ENCODE measurements at regions not wholly inside any gene's neighbourhood (a gene's known extent, or its start where the extent isn't known, plus 50 kb on each side); places are given as distances from the start of the nearest gene placed in this dataset.

DNA sequence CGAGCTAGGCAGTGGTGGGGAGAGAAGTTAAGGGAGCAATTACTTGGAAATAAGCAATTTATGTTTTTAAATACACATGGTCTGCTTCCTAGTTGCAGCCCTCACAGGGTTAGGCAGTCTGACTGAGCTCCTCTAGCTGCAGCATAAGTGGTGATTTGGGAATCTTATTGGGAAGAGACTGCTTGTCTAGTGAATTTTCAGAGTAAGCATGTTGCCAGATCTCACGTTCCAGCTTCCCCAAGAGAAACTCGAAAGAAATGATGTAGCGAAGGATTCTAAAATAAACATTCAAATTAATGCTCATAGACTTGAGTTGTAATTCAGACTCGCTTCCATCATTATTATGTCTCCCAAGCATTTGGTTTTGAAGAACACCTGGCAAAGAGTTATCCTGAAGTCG is 440.2 kb downstream of the ATP23 start:
- no peak for DNase-seq
- intact Hi-C loops (cut with DNase I) = no loop called here

GRCh38 chr12:58384196-58384595 is 442.8 kb downstream of the ATP23 start:
- intact Hi-C loops (cut with DNase I) = no loop called here
- DNase-seq = no peak

DNA sequence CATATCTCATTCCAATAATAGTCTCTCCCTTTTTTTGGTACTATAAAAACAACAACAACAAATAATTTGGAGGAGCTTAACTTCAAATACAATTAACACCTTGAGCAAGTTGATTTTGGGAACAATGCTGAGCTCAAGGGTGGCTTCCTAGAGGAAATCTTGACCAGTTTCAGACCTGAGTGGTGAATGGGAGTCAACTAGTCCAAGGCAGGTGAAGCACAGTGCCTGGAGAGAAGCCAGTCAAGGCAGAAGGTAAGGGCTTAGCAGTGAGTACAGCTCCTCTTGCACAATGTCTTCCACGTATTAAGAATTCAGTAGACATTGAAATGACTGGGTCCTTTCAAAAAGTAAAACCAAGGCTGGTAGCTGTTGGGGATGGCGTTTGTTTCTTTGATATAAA is 444.8 kb downstream of the ATP23 start:
- intact Hi-C loops (cut with DNase I) = no loop called here

GRCh38 chr12:58387199-58387598 is 445.8 kb downstream of the ATP23 start:
- intact Hi-C loops (cut with DNase I) = no loop called here
- no peak for DNase-seq

More for the DNA sequence above, 444.8 kb downstream of the ATP23 start:
- no peak for DNase-seq

- no peak for DNase-seq
- intact Hi-C loops (cut with DNase I) = no loop called here
Measured at GRCh38 chr12:58388261-58388660, 446.9 kb downstream of the ATP23 start.

- intact Hi-C loops (cut with DNase I) = no loop called here
- no peak for DNase-seq
Measured at GRCh38 chr12:58393152-58393551, 451.8 kb downstream of the ATP23 start.

DNA sequence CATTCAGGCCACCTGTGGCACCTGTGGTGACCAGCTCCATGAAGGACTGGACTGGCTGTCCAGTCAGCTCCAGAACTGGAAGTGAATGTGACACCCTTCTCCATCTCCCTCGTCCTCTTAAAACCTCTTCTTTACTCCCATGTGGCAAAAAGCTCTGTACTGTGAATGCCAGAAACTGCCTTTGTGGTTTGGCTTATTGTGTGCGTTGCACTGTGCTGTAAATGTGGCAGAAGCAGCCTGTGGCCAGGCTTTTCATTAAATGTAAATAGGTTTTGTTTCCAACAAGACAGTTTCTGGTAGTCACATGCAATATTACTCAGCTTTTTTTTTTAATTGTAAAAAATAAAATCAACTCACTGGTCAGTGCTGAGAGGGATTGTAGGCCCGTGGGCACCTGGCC is 453.7 kb downstream of the ATP23 start:
- intact Hi-C loops (cut with DNase I) = no loop called here

GRCh38 chr12:58395470-58395869 is 454.1 kb downstream of the ATP23 start:
- intact Hi-C loops (cut with DNase I) = no loop called here
- no peak for DNase-seq

More for the DNA sequence above, 453.7 kb downstream of the ATP23 start:
- DNase-seq = no peak

- intact Hi-C loops (cut with DNase I) = no loop called here
- DNase-seq = no peak
Measured at GRCh38 chr12:58396239-58396638, 454.9 kb downstream of the ATP23 start.

DNA sequence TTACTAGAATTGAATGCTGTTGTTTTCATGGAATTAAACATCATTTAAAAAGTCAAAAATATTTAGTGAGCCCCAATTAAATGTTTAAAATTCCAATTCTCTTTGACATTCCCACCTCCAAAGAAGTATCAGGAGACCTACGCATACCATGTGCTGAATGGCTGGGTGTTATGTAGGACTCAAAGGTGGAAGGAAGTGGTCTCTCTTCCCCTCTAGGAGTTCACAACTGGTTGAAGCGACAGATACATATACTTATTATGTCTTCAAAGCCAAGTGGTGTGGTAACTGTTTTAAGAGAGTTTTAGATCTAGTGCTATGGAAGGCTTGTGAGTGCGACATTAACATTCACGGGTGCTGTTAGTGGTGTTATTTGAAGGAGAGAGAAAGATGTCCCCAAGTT is 464.0 kb downstream of the ATP23 start:
- DNase-seq = no peak
- intact Hi-C loops (cut with DNase I) = no loop called here

GRCh38 chr12:58408516-58408915 is 467.1 kb downstream of the ATP23 start:
- intact Hi-C loops (cut with DNase I) = no loop called here
- no peak for DNase-seq

DNA sequence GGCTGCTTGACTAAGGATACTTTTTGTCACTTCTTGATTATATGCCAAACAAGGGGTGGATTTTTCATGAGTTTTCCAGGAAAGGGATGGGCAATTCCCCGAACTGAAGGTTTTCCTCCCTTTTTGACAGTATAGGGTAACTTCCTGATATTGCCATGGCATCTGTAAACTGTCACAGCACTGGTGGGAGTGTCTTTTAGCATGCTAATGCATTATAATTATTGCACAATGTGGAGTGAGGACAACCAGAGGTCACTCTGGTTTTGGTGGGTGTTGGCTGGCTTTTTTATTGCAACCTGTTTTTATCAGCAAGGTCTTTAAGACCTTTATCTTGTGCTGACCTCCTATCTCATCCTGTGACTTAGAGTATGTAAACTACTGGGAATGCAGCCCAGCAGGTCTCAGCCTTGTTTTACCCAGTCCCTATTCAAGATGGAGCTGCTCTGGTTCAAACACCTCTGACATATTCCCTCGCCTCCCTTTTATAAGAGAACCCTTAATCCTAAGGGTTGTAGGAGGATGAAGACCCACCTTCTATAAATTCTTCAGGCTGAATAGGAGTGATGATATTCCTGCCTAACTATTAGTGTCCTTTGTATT is 471.2 kb downstream of the ATP23 start:
- intact Hi-C loops (cut with DNase I) = no loop called here
- DNase-seq = no peak

GRCh38 chr12:58413794-58414193 is 472.4 kb downstream of the ATP23 start:
- intact Hi-C loops (cut with DNase I) = no loop called here
- DNase-seq = no peak

DNA sequence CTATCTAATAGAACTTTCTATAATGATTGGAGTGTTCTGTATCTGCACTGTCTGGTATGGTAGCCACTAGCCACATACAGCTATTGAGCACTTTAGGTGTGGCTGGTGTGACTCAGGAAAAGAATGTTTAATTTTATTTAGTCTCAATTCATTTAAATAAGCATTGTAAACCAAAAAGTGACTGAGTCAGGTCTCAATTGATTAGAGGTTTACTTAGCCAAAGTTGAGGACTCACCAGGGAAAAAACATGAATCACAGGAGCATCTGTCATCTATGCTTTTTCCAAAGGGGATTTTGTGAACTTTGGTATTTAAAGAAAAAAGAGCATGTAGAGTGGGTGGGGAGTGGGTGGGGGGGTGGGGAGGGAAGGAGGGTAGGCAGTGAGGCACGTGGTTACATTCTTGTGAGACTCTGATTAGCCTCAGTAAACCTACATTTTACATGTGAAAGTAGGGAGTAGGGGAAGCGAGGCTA is 473.1 kb downstream of the ATP23 start:
- DNase-seq = no peak
- intact Hi-C loops (cut with DNase I) = no loop called here

- intact Hi-C loops (cut with DNase I) = no loop called here
- no peak for DNase-seq
Measured at GRCh38 chr12:58415716-58416115, 474.3 kb downstream of the ATP23 start.

DNA sequence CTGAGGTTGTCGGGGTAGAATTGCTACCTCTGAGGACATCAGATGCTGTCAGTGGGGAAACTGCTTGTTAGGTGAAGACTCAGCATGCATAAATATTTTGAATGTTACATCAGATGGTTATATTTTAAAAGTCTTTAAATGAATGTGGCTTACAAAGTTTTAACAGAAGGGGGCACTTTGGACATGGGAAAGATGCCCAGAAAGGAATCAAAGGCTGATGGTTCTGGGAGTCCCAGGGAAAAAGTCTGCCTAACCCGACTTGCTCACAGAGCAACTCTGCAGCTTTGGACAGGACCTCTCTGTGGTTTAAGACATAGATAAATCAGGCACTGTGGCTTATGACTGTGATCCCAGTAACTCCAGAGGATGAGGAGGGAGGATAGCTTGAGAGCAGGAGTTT is 474.9 kb downstream of the ATP23 start:
- intact Hi-C loops (cut with DNase I) = no loop called here
- DNase-seq = peak in 1 of 42 donors; percentile 2

- intact Hi-C loops (cut with DNase I) = no loop called here
- no peak for DNase-seq
Measured at GRCh38 chr12:58419196-58419760, 477.9 kb downstream of the ATP23 start.

GRCh38 chr12:58419905-58420304 is 478.5 kb downstream of the ATP23 start:
- no peak for DNase-seq
- intact Hi-C loops (cut with DNase I) = no loop called here

GRCh38 chr12:58420503-58420902 is 479.1 kb downstream of the ATP23 start:
- no peak for DNase-seq
- intact Hi-C loops (cut with DNase I) = no loop called here

DNA sequence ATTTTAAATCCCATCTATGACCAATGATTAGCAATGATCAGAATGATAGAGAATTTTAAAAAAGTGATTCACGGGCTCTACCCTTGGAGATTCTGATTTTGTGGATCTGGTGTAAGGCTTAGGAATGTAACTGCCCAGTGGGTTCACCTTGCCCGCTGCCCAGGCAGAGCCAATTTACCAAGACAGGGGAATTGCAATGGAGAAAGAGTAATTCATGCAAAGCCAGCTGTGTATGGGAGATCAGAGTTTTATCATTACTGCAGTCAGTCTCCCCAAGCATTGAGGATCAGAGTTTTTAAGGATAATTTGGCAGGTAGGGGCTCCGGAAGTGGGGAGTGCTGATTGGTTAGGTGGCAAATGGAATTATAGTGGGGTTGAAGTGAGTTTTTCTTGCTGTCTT is 480.6 kb downstream of the ATP23 start:
- DNase-seq = no peak
- intact Hi-C loops (cut with DNase I) = no loop called here

DNA sequence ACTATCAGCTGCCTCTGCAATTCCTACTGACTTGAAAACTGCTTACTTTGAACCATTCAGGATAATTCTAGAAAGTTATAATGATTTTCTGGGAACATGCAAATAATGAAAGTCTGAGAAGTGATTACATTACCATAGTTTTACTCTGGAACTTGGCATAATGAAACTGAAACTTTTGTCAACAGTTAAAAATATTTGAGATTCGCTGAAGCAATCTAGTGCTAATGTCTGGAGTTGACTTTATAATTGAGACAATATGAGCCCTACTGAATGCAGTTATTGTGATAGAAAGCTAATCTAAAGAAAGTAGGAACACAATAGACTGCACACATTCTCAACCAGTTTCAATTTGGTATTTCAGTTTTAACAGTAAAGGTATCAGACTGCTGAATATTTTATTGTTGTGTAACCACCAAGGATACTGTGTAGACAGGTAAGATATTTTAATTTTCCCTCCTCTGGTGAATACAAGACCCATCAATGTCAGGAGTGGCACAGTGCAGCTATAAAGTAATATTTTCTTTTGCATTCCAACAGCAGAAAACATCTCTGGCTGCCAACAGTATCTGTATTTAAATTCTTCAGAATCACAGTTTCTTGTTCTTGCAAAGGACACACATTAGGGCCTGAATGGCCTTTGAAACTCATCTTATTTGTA is 483.5 kb downstream of the ATP23 start:
- DNase-seq = no peak
- intact Hi-C loops (cut with DNase I) = no loop called here
